ENCODE measurements at regions not wholly inside any gene's neighbourhood (a gene's known extent, or its start where the extent isn't known, plus 50 kb on each side); places are given as distances from the start of the nearest gene placed in this dataset.

DNA sequence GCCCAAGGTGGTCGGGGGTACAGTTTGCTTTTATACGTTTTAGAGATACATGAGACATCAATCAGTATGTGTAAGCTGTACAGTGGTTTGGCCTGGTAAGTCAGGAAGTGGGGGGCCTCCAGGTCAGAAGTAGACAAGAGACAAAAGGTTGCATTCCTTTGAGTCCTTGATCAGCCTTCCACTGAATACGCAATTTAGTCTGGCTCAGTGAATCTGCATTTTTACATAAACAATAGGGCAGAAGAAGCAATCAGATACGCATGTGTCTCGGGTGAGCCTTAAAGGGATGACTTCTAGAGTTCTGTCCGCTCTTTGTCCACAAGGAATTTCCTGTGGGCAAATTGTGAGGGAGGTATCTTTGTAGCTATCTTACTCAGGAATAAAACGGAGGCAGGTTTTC lies 87.2 kb downstream of the SOWAHC start:
- H3K4me1 ChIP-seq, result peaks cover 0 to 25% (median 18%) of the 10 kb centered on the region in 12 donors
- no peak overlapping the region for H3K4me3 ChIP-seq
- no peak for DNase-seq
- 72 to 82% (median 75%) methylated on average over 7 of the region's 7 CpGs for WGBS, 4 donors
- no peak for ATAC-seq
- peaks cover 0 to 3% (median 0%) of the 10 kb centered on the region in 12 donors for H3K9me3 ChIP-seq
- no peaks in the 10 kb centered on the region for H3K27me3 ChIP-seq
- no peak for TF ChIP-seq POLR2A (IDR thresholded peaks at IDR 0.05)
- TF ChIP-seq, protein P1, sequence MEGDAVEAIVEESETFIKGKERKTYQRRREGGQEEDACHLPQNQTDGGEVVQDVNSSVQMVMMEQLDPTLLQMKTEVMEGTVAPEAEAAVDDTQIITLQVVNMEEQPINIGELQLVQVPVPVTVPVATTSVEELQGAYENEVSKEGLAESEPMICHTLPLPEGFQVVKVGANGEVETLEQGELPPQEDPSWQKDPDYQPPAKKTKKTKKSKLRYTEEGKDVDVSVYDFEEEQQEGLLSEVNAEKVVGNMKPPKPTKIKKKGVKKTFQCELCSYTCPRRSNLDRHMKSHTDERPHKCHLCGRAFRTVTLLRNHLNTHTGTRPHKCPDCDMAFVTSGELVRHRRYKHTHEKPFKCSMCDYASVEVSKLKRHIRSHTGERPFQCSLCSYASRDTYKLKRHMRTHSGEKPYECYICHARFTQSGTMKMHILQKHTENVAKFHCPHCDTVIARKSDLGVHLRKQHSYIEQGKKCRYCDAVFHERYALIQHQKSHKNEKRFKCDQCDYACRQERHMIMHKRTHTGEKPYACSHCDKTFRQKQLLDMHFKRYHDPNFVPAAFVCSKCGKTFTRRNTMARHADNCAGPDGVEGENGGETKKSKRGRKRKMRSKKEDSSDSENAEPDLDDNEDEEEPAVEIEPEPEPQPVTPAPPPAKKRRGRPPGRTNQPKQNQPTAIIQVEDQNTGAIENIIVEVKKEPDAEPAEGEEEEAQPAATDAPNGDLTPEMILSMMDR (IDR thresholded peaks at IDR 0.05), result no peak
- H3K27ac ChIP-seq, result no peak overlapping the region
- intact Hi-C loops (cut with DNase I), result loop anchor here in 2 of 10 donors (5.0 to 10.0 kb wide), 2 partner anchors 87 to 89 kb away; partner anchors contain the start of genes SEPTIN10 (in 2 of the 2) and SOWAHC (in 2 of the 2)
- no peaks in the 10 kb centered on the region for H3K36me3 ChIP-seq

DNA sequence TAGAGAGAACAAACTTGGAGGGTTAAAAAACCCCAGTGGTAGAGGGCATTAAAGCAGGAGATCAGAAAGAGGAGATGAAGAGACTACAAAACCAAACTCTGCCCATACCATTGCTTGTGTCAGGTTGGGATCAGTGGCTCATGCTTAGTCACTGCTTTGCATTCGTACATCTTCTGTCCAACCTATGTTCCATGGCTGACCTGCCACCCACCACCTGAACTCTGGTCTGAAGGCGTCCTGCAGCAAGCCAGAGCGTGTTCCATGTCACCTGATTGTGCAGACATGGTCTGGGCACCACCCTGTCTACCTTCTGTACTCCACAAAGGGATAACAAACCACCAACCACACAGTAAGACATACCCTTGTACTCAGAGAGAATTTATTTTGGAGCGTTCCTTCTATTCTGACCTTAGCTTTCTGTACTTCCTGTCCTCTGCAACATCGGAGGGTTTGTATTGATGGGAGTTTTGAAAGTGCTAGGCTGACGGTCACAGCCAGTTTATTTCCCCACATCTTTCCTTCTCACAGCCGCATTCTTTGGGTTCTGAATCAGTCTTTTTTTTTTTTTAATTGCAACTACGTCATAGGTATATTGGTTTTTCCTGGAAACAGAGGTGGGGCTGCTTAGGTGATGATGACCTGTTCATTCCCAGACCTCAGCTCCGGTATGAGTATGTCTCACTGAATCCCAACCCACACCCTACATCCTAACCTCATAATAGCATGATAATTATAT lies 88.3 kb downstream of the SOWAHC start:
- H3K27ac ChIP-seq, result no peak overlapping the region
- peaks cover 0 to 25% (median 18%) of the 10 kb centered on the region in 12 donors for H3K4me1 ChIP-seq
- DNase-seq, result no peak
- H3K27me3 ChIP-seq, result no peaks in the 10 kb centered on the region
- H3K4me3 ChIP-seq, result no peak overlapping the region
- intact Hi-C loops (cut with DNase I), result loop anchor here in 2 of 10 donors (5.0 to 10.0 kb wide), 2 partner anchors 88 to 90 kb away; partner anchors contain the start of genes SEPTIN10 (in 2 of the 2) and SOWAHC (in 2 of the 2)
- no peaks in the 10 kb centered on the region for H3K9me3 ChIP-seq
- TF ChIP-seq POLR2A (IDR thresholded peaks at IDR 0.05), result no peak
- TF ChIP-seq, protein P1 (IDR thresholded peaks at IDR 0.05), result no peak
- 89 to 90% (median 90%) methylated on average over 9 of the region's 9 CpGs for WGBS, 4 donors
- no peaks in the 10 kb centered on the region for H3K36me3 ChIP-seq
- ATAC-seq, result no peak

DNA sequence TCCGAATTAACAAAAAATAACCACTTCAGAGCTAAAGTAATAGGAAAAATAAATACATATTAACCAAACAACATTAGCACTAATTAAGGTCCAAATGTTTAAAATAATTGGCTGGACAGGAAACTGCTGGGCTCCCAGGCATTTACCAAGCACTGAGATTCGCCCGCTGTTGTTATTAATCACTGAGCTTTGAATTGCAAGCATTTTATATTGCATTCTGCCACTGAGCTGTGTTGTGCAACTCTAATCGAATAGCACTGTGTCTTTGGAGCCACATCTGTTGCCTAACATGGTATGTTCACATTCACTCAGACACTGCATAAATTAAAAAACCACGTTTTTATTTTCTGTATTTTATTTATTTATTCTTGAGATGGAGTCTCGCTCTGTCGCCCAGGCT lies 88.9 kb downstream of the SOWAHC start:
- 91 to 94% (median 92%) methylated on average over 7 of the region's 7 CpGs for WGBS, 4 donors
- H3K36me3 ChIP-seq, result no peaks in the 10 kb centered on the region

DNA sequence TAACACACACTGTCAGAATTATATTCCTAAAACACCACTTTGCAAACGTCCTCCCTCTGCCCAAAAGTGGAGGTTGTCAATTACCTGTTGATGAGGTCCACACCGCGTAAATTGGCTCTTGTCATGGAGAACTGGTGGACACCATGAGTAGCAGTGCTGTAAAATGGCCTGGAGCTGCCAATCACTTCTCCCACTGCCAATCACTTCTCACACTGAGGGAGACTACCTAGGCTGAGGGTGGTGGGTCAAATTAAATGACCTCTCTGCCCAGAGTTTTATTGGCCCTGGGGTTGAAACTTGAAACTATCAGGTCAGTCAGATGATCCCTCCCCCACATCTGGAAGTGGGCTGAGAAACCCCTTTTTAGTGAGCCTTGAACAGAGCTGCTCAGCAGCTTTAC lies 89.6 kb downstream of the SOWAHC start:
- no peak for TF ChIP-seq POLR2A (IDR thresholded peaks at IDR 0.05)
- TF ChIP-seq, protein P1 (IDR thresholded peaks at IDR 0.05), result no peak
- Histone ChIP-seq H3K27ac (no peak overlapping the region), H3K36me3 (no peaks in the 10 kb centered on the region), H3K4me3 (no peak overlapping the region), H3K9me3 (no peaks in the 10 kb centered on the region), H3K27me3 (no peaks in the 10 kb centered on the region), H3K4me1 (peaks cover 0 to 23% (median 17%) of the 10 kb centered on the region in 12 donors)
- intact Hi-C loops (cut with DNase I), result loop anchor here in 2 of 10 donors (5.0 to 10.0 kb wide), 2 partner anchors 89 to 91 kb away; partner anchors contain the start of genes SEPTIN10 (in 2 of the 2) and SOWAHC (in 2 of the 2)
- DNase-seq (no peak), ATAC-seq (no peak)
- WGBS, 4 donors, result 84 to 94% (median 92%) methylated on average over 3 of the region's 3 CpGs

More for the DNA sequence above, 88.9 kb downstream of the SOWAHC start:
- intact Hi-C loops (cut with DNase I), result loop anchor here in 2 of 10 donors (5.0 to 10.0 kb wide), 2 partner anchors 88 to 91 kb away; partner anchors contain the start of genes SEPTIN10 (in 2 of the 2) and SOWAHC (in 2 of the 2)
- Histone ChIP-seq H3K27me3 (no peaks in the 10 kb centered on the region), H3K4me3 (no peak overlapping the region), H3K9me3 (no peaks in the 10 kb centered on the region), H3K27ac (no peak overlapping the region), H3K4me1 (peaks cover 0 to 25% (median 18%) of the 10 kb centered on the region in 12 donors)
- DNase-seq, result no peak
- no peak for TF ChIP-seq POLR2A (IDR thresholded peaks at IDR 0.05)
- TF ChIP-seq, protein P1 (IDR thresholded peaks at IDR 0.05), result no peak
- no peak for ATAC-seq
